Activated T-helper 1 cell treated with anti-CD3 and anti-CD28 coated beads, Interleukin-12 subunit alpha, Interleukin-12 subunit beta, Interleukin-2, Interleukin-4 antibody, amounts not matched to agents 30 ng/mL and 10 ng/mL and 1 ng/mL, durations not matched to agents 14 hours and 24 hours and 36 hours (primary cell): ENCODE measurements at regions not wholly inside any gene's neighbourhood (a gene's known extent, or its start where the extent isn't known, plus 50 kb on each side); places are given as distances from the start of the nearest gene placed in this dataset.

Experiments
- DNase-seq: peaks from one replicate; pipeline ENCODE4 v3.0.0; 2021; ENCODE audit warnings: low spot score
- H3K27ac Mint-ChIP-seq: one replicate; pipeline ENCODE4 v1.8.0; 2021; ENCODE audit warnings: mild to moderate bottlenecking, mixed read lengths
- H3K27me3 Mint-ChIP-seq: one replicate; pipeline ENCODE4 v1.8.0; 2022; ENCODE audit warnings: mild to moderate bottlenecking, moderate library complexity, mixed read lengths; ENCODE audit not compliant: insufficient read depth
- H3K36me3 Mint-ChIP-seq: one replicate; pipeline ENCODE4 v1.8.0; 2021; ENCODE audit warnings: low read depth, mixed read lengths
- H3K4me1 Mint-ChIP-seq: one replicate; pipeline ENCODE4 v1.8.0; 2021; ENCODE audit warnings: low read depth, mixed read lengths
- H3K4me3 Mint-ChIP-seq: one replicate; pipeline ENCODE4 v1.8.0; 2021; ENCODE audit warnings: mild to moderate bottlenecking, moderate library complexity, mixed read lengths
- H3K9me3 Mint-ChIP-seq: one replicate; pipeline ENCODE4 v1.8.0; 2021; ENCODE audit warnings: mixed read lengths
- intact Hi-C: fragments of 100-400 bp; cut with micrococcal nuclease; formaldehyde crosslinking; loops from one replicate; pipeline ENCODE4 v1.15.1; 2024

DNA sequence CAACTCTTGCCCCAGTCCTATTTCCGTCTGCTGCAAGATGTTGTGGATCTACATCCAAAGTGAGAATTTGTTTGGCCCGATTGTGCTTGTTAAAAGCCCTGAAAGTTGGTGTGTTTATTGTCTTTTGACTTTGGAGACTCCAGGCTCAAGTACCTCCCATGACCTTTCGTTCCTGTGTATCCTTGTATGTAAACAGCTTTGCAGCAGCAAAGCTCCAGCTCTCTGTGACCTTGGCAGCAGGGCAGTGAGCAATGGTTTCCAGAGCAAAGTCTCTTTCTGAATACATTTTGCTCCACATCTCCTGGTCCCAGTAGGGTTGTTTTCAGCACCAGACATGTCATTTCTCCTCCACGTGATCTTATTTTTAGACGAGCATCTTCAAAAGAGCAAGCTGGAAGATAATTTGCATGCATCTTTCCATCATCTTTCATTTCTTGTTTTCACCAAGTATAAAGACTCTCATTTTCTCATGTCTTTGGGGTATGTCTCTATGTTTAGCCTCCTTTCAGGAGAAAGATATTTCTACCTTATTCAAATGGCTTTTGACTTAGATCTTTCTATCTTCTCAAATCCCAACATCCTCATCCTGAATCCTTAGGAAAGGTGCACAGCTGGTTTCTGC is 68.1 kb upstream of the ERCC6L2 start:
- intact Hi-C loops: loop anchor here (5.0 kb wide), 2 partner anchors 85 to 210 kb away; no protein-coding TSS in a partner anchor
- peaks cover 8% of the 10 kb centered on the region for H3K36me3 Mint-ChIP-seq
- peak overlapping the region; percentile 46 for H3K27ac Mint-ChIP-seq
- no peak for DNase-seq
- peaks cover 23% of the 10 kb centered on the region for H3K4me1 Mint-ChIP-seq
- peaks cover 11% of the 10 kb centered on the region for H3K27me3 Mint-ChIP-seq
- peaks cover 4% of the 10 kb centered on the region for H3K9me3 Mint-ChIP-seq
- no peak overlapping the region for H3K4me3 Mint-ChIP-seq

DNA sequence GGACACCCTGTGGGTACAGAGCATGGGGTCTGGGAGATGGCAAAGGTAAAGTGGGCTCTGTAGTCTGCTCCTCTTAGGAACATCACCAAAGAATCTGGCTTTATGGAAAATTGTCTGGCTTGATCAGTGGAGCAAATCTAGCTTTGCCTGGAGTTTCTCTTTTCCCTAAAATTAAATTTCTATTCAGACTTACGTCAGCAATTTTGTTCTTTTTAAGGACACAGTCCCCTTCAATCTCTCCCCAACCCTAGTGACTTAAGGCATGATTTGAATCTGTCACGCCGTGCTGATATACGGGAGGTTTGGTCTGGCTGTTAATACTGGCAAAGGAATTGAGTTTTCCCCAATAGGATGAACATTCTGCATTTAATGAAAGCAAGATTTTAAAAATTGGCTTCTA is 72.3 kb upstream of the ERCC6L2 start:
- Mint-ChIP-seq H3K27ac (no peak overlapping the region), H3K4me1 (peaks cover 8% of the 10 kb centered on the region), H3K9me3 (peaks cover 4% of the 10 kb centered on the region), H3K27me3 (peaks cover 35% of the 10 kb centered on the region), H3K4me3 (no peak overlapping the region), H3K36me3 (peaks cover 2% of the 10 kb centered on the region)
- intact Hi-C loops: no loop called here
- no peak for DNase-seq

DNA sequence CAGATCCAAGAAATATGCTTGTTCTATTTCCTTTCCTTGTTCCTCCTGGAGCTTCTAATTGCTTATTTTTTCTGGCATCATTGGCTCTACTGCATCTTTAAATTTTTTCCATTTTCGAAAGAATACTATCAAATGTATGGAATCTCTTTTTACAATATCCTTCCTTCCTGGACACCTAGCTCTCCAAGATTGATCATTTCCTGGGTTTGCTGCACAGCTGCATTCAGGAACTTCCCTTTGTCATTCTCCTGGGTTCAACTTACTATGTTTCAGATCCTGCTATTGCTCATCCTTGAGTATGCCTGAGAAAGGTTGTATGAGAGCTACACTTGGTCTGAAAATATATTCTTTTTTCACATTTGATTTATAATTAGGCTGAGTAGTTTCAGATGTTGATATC is 73.7 kb upstream of the ERCC6L2 start:
- H3K4me3 Mint-ChIP-seq: no peak overlapping the region
- intact Hi-C loops: no loop called here
- H3K4me1 Mint-ChIP-seq: no peaks in the 10 kb centered on the region
- H3K27me3 Mint-ChIP-seq: peaks cover 40% of the 10 kb centered on the region
- no peak for DNase-seq
- peaks cover 2% of the 10 kb centered on the region for H3K36me3 Mint-ChIP-seq
- H3K9me3 Mint-ChIP-seq: peaks cover 4% of the 10 kb centered on the region
- no peak overlapping the region for H3K27ac Mint-ChIP-seq

DNA sequence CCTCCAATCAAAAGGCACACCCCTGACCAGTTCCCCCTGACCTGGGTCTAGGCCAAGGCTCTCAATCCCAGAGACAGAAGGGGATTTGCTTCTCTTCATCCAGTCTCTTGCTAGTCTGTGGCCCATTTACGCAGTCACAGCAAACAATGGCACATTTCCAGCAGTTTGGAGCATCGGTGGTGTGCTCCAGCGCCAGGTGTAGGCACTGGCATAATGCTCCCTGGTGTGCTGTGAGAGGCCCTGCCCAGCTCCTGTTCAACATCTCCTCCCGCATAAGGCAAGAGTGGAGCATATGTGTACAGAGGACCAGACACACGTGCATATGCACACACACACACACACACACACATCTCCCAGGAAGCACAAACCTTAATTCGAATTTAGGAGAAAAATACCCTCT is 79.5 kb upstream of the ERCC6L2 start:
- no peaks in the 10 kb centered on the region for H3K9me3 Mint-ChIP-seq
- peak overlapping the region; percentile 43 for H3K27ac Mint-ChIP-seq
- H3K4me3 Mint-ChIP-seq: no peak overlapping the region
- intact Hi-C loops: no loop called here
- peaks cover 35% of the 10 kb centered on the region for H3K27me3 Mint-ChIP-seq
- no peaks in the 10 kb centered on the region for H3K4me1 Mint-ChIP-seq
- H3K36me3 Mint-ChIP-seq: no peaks in the 10 kb centered on the region
- no peak for DNase-seq

DNA sequence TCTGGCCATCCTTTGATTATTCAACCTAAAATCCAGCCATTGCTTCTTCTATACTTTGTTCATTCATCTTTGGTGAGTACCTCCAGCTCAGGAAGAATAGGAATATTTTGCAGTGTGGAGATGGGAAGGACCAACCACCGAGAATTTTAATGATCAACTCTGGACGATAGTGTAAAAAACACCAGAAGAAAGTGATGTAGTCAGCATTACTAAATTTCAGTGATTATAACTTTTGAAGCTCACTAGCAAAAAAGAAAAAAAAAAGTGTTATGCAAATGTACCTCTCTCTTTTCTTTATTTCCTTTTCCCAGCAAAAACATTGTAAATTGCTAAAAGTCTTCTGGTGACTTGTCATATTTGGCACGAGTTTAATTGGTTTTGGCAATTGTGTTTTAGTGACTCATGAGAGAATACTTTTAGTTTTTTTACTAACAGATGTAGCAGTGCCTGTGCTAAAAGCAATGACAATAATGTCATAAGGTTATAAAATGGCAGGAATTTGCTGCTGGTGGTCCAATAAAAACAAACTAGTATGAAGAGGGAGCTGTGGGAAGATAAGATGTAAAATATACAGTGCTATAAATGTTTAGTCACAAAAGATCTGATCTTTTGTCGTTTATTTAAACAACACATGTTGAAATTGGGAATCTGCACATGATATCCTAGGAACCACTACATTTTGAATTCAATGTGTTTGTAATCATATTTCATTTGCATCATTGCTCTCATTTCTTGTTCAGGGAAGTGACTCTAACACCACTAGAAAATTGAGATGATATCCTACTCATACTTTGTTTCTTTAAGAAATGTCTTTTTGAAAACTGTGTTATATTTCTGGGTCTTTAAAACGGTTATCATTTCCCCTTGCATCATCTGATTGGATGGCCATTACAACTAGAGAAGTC is 81.3 kb upstream of the ERCC6L2 start:
- Mint-ChIP-seq H3K27ac (no peak overlapping the region), H3K27me3 (peaks cover 23% of the 10 kb centered on the region), H3K4me1 (no peaks in the 10 kb centered on the region), H3K4me3 (no peak overlapping the region), H3K9me3 (no peaks in the 10 kb centered on the region), H3K36me3 (no peaks in the 10 kb centered on the region)
- intact Hi-C loops: no loop called here
- no peak for DNase-seq

DNA sequence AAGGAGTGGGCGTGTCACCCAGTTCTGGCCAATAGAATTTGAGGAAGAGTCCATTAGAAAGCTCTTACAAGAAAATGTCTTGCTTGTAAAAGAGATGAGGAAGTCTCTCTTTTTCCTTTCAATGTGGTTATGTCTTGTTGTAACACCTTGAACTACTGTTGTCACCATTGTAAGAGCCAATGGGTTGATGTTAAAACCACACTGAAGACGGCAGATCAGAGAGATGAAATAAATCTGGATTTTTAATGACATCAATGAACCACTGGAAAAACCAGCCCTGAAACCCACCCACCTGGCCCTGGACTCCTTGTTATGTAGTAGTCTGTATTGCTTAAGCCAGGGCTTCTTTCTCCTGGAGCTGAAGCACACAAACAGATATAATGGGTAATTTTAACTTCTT is 83.8 kb upstream of the ERCC6L2 start:
- DNase-seq: no peak
- Mint-ChIP-seq H3K27me3 (peaks cover 22% of the 10 kb centered on the region), H3K27ac (no peak overlapping the region), H3K4me1 (peaks cover 8% of the 10 kb centered on the region), H3K9me3 (no peaks in the 10 kb centered on the region), H3K36me3 (no peaks in the 10 kb centered on the region), H3K4me3 (no peak overlapping the region)
- intact Hi-C loops: no loop called here

DNA sequence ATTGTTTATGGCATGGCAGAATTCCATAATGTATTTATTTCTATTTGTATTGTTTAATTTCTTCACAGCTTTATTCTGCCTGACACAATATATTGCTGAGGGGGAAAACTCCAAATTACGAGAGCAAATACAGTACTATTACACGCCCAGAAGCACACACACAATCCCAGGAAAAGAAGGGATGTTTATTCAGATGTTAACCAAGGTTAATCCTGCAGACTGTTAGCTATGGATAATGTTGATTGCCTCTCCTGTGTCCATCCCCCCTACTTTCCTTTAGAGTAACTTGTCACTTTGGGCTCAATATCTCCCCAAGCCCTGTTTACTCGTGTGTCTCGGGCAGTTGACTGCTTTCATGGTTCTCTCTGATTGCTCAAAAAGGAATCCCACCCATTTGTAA is 84.2 kb upstream of the ERCC6L2 start:
- Mint-ChIP-seq H3K36me3 (no peaks in the 10 kb centered on the region), H3K27me3 (peaks cover 25% of the 10 kb centered on the region), H3K4me1 (peaks cover 9% of the 10 kb centered on the region), H3K9me3 (no peaks in the 10 kb centered on the region), H3K27ac (no peak overlapping the region), H3K4me3 (no peak overlapping the region)
- intact Hi-C loops: no loop called here
- DNase-seq: no peak

DNA sequence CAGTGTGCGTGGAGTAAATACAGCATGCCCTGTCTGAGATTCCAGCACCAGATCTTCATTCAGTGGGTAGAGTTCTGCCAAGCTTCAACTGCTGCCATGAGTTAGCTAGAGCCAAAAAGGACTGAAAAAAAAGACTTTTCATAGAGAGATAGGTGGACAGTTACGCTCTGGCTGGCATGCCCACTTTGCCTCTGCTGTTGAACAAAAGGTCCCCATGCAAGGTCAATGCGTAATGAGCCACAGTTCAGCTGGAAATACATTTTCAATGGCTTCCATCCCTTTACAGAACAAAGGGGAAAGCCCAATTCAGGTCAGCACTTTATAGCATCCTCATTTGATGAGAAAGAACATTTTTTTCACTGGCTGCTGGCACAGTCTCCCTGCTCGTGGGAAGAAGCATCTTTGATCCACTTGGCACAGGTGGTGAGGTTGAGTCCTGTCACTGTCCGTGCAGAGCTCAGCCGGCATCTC is 86.9 kb upstream of the ERCC6L2 start:
- no peak for DNase-seq

DNA sequence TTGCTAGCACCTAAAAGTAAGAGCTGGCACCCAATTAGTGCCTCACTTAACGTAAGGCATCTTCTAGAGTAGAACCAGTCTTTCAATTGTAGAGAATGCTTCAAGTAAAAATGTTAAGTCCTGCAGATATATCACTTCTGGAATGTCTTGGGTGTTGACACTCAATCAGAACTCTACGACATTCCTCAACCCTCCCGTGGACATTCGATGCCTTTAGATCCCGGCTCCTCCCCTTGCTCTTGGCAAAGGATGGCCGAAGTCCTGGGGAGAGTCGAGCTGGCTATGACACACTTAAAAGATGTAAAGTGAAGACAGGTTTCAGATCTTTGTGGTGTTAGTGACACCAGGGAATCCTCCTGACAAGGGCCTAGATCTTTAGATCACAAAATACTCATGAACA is 87.5 kb upstream of the ERCC6L2 start:
- Mint-ChIP-seq H3K4me1 (peaks cover 9% of the 10 kb centered on the region), H3K4me3 (no peak overlapping the region), H3K27ac (no peak overlapping the region), H3K27me3 (peaks cover 21% of the 10 kb centered on the region), H3K9me3 (no peaks in the 10 kb centered on the region), H3K36me3 (no peaks in the 10 kb centered on the region)
- no peak for DNase-seq
- intact Hi-C loops: no loop called here

More for the DNA sequence above, 86.9 kb upstream of the ERCC6L2 start:
- intact Hi-C loops: no loop called here
- Mint-ChIP-seq H3K4me3 (no peak overlapping the region), H3K36me3 (no peaks in the 10 kb centered on the region), H3K27me3 (peaks cover 21% of the 10 kb centered on the region), H3K4me1 (peaks cover 9% of the 10 kb centered on the region), H3K9me3 (no peaks in the 10 kb centered on the region), H3K27ac (no peak overlapping the region)

DNA sequence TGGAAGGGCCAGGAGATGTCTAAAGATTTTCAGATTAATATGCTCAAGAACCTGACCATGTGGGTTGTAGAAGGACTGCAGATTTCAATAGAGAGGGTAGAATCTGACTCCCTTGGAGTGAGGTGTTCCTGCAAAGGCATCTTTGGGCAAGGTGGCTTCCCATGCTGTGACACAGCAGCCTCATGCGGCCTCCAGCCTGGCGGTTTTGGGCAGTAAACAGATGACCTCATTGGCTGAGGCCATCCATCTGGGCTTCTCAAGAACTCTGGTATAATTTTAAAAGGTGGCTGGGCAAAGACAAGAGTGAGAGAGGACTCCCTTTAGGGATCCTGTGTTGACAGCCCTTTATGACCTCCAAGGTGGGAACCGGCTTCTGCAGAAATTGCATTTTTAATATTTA is 90.3 kb upstream of the ERCC6L2 start:
- no peaks in the 10 kb centered on the region for H3K9me3 Mint-ChIP-seq
- H3K4me1 Mint-ChIP-seq: peaks cover 9% of the 10 kb centered on the region
- no peak overlapping the region for H3K27ac Mint-ChIP-seq
- no peaks in the 10 kb centered on the region for H3K36me3 Mint-ChIP-seq
- H3K27me3 Mint-ChIP-seq: peaks cover 26% of the 10 kb centered on the region
- no peak overlapping the region for H3K4me3 Mint-ChIP-seq
- no peak for DNase-seq
- intact Hi-C loops: no loop called here

DNA sequence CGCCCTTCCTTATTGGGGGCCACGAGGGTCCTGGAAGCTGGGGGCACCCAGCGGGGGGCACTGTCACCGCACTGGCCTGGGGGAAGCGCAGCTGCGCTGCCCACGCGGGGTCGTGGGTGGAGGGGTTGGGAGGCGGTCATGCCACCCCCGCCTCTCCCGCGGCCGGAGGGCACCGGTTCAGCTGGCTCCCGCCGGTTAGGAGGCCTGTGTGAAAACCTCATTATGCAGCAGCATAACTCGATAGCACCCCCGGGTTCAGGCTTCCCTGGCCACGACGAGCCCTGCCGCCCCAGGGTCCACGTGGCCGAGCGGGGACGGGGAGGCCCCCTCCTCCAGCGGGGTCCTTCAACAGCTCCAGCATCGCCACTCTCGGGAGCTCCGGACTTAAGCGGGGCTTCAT is 91.2 kb upstream of the ERCC6L2 start:
- no peak overlapping the region for H3K27ac Mint-ChIP-seq
- DNase-seq: no peak
- no peaks in the 10 kb centered on the region for H3K36me3 Mint-ChIP-seq
- H3K9me3 Mint-ChIP-seq: no peaks in the 10 kb centered on the region
- peaks cover 9% of the 10 kb centered on the region for H3K4me1 Mint-ChIP-seq
- H3K4me3 Mint-ChIP-seq: no peak overlapping the region
- H3K27me3 Mint-ChIP-seq: peaks cover 26% of the 10 kb centered on the region
- intact Hi-C loops: no loop called here

DNA sequence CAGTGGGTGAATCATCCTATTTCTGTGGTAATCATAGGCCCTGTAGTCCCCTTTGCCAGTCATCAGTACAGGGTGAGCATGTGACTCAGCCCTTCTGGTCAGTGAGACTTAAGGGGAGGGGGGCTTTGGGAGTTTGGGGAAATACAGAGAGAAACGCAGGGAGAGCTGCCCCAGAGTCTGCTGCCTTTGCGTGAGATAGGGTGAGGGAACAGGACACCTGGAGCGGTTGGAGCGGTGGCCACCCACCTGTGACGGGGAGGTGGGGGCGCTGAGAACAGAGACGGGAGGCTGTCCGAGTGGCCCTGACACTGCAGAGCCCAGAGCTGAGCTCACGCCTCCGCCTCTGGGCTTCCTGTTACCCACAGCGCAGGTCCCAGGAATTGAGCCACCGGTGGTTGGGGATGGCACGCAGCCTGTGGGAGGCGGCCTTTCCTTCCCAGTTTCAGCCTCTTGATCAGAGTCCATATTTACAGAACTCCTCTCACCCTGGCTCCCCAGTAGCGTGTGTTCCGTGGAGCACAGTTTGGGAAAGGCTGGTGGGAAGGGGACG is 92.0 kb upstream of the ERCC6L2 start:
- peaks cover 21% of the 10 kb centered on the region for H3K27me3 Mint-ChIP-seq
- intact Hi-C loops: no loop called here
- H3K27ac Mint-ChIP-seq: no peak overlapping the region
- peaks cover 2% of the 10 kb centered on the region for H3K36me3 Mint-ChIP-seq
- H3K9me3 Mint-ChIP-seq: no peaks in the 10 kb centered on the region
- peaks cover 9% of the 10 kb centered on the region for H3K4me1 Mint-ChIP-seq
- no peak for DNase-seq
- no peak overlapping the region for H3K4me3 Mint-ChIP-seq

DNA sequence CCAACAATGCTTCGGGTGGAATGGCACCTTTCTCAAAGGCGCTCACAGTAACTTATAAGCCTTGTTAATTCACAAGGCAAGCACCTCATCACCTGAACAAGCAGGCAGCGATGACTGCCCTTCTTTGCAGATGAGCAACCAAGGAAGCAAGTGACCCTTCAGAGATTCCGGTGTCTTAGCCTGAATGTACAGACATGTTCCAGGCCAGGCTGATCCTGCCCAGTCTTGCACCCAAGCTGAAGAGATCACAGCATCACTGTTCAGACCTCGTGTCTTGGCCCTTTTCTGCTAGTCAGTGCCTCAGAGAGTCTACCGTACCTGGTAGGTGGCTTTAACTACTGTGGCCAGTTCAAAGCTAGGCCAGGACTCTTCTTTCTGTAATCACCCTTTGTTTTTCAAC is 94.7 kb upstream of the ERCC6L2 start:
- no peak for DNase-seq
- Mint-ChIP-seq H3K27ac (no peak overlapping the region), H3K9me3 (no peaks in the 10 kb centered on the region), H3K27me3 (peaks cover 17% of the 10 kb centered on the region), H3K36me3 (peaks cover 2% of the 10 kb centered on the region), H3K4me3 (no peak overlapping the region), H3K4me1 (no peaks in the 10 kb centered on the region)
- intact Hi-C loops: no loop called here
